ENCODE measurements at regions not wholly inside any gene's neighbourhood (a gene's known extent, or its start where the extent isn't known, plus 50 kb on each side); places are given as distances from the start of the nearest gene placed in this dataset.
"Not testable (repeated sequence)": the region's sequence is repeated elsewhere in the genome, so short reads cannot be mapped to it uniquely, and the experiment has no call there.

GRCh38 chr13:56168581-56168980 is 972.1 kb upstream of the PRR20A start:
- Mint-ChIP-seq H3K4me3 (ENCODE audit: unreplicated experiment) (no peak overlapping the region), H3K27ac (ENCODE audit: unreplicated experiment) (no peak overlapping the region), H3K36me3 (ENCODE audit: low read depth, unreplicated experiment) (no peaks in the 10 kb centered on the region), H3K4me1 (ENCODE audit: unreplicated experiment) (peaks cover 5% of the 10 kb centered on the region), H3K9me3 (ENCODE audit: unreplicated experiment) (no peaks in the 10 kb centered on the region), H3K27me3 (ENCODE audit: unreplicated experiment) (no peaks in the 10 kb centered on the region)
- no peak for DNase-seq (ENCODE audit: low spot score)
- no peak for TF ChIP-seq CTCF (IDR thresholded peaks at IDR 0.05; ENCODE audit: unreplicated experiment)

GRCh38 chr13:56173346-56173745 is 967.4 kb upstream of the PRR20A start:
- H3K27me3 Mint-ChIP-seq (ENCODE audit: unreplicated experiment): no peaks in the 10 kb centered on the region
- no peak for TF ChIP-seq CTCF (IDR thresholded peaks at IDR 0.05; ENCODE audit: unreplicated experiment)
- H3K4me1 Mint-ChIP-seq (ENCODE audit: unreplicated experiment): no peaks in the 10 kb centered on the region
- no peak overlapping the region for H3K4me3 Mint-ChIP-seq (ENCODE audit: unreplicated experiment)
- DNase-seq (ENCODE audit: low spot score): no peak
- H3K36me3 Mint-ChIP-seq (ENCODE audit: low read depth, unreplicated experiment): no peaks in the 10 kb centered on the region
- no peak overlapping the region for H3K27ac Mint-ChIP-seq (ENCODE audit: unreplicated experiment)
- H3K9me3 Mint-ChIP-seq (ENCODE audit: unreplicated experiment): no peaks in the 10 kb centered on the region

GRCh38 chr13:56182598-56182997 is 958.1 kb upstream of the PRR20A start:
- DNase-seq (ENCODE audit: low spot score): no peak
- Mint-ChIP-seq H3K27ac (ENCODE audit: unreplicated experiment) (no peak overlapping the region), H3K4me3 (ENCODE audit: unreplicated experiment) (no peak overlapping the region), H3K27me3 (ENCODE audit: unreplicated experiment) (peaks cover 4% of the 10 kb centered on the region), H3K36me3 (ENCODE audit: low read depth, unreplicated experiment) (no peaks in the 10 kb centered on the region), H3K4me1 (ENCODE audit: unreplicated experiment) (no peaks in the 10 kb centered on the region), H3K9me3 (ENCODE audit: unreplicated experiment) (no peaks in the 10 kb centered on the region)
- no peak for TF ChIP-seq CTCF (IDR thresholded peaks at IDR 0.05; ENCODE audit: unreplicated experiment)

GRCh38 chr13:56187331-56187730 is 953.4 kb upstream of the PRR20A start:
- no peak for DNase-seq (ENCODE audit: low spot score)
- H3K9me3 Mint-ChIP-seq (ENCODE audit: unreplicated experiment): no peaks in the 10 kb centered on the region
- peaks cover 4% of the 10 kb centered on the region for H3K27me3 Mint-ChIP-seq (ENCODE audit: unreplicated experiment)
- no peak overlapping the region for H3K27ac Mint-ChIP-seq (ENCODE audit: unreplicated experiment)
- TF ChIP-seq CTCF (IDR thresholded peaks at IDR 0.05; ENCODE audit: unreplicated experiment): no peak
- H3K4me3 Mint-ChIP-seq (ENCODE audit: unreplicated experiment): no peak overlapping the region
- H3K4me1 Mint-ChIP-seq (ENCODE audit: unreplicated experiment): no peaks in the 10 kb centered on the region
- H3K36me3 Mint-ChIP-seq (ENCODE audit: low read depth, unreplicated experiment): no peaks in the 10 kb centered on the region

GRCh38 chr13:56188582-56188981 is 952.1 kb upstream of the PRR20A start:
- DNase-seq (ENCODE audit: low spot score): not testable (repeated sequence)

GRCh38 chr13:56189439-56189838 is 951.3 kb upstream of the PRR20A start:
- TF ChIP-seq CTCF (IDR thresholded peaks at IDR 0.05; ENCODE audit: unreplicated experiment): no peak
- no peak for DNase-seq (ENCODE audit: low spot score)
- no peak overlapping the region for H3K4me3 Mint-ChIP-seq (ENCODE audit: unreplicated experiment)
- H3K27me3 Mint-ChIP-seq (ENCODE audit: unreplicated experiment): peaks cover 4% of the 10 kb centered on the region
- H3K4me1 Mint-ChIP-seq (ENCODE audit: unreplicated experiment): no peaks in the 10 kb centered on the region
- H3K27ac Mint-ChIP-seq (ENCODE audit: unreplicated experiment): no peak overlapping the region
- no peaks in the 10 kb centered on the region for H3K9me3 Mint-ChIP-seq (ENCODE audit: unreplicated experiment)
- H3K36me3 Mint-ChIP-seq (ENCODE audit: low read depth, unreplicated experiment): no peaks in the 10 kb centered on the region

More at GRCh38 chr13:56188582-56188981, 952.1 kb upstream of the PRR20A start:
- not testable (repeated sequence) for H3K27ac Mint-ChIP-seq (ENCODE audit: unreplicated experiment); H3K9me3 Mint-ChIP-seq (ENCODE audit: unreplicated experiment); H3K27me3 Mint-ChIP-seq (ENCODE audit: unreplicated experiment); H3K4me1 Mint-ChIP-seq (ENCODE audit: unreplicated experiment); H3K36me3 Mint-ChIP-seq (ENCODE audit: low read depth, unreplicated experiment); H3K4me3 Mint-ChIP-seq (ENCODE audit: unreplicated experiment)
